Adrenal gland (tissue), 5 donors: ENCODE measurements at regions not wholly inside any gene's neighbourhood (a gene's known extent, or its start where the extent isn't known, plus 50 kb on each side); places are given as distances from the start of the nearest gene placed in this dataset.

Experiments used
- CTCF ChIP-seq, 6 experiments: fragments of 450-650 bp in 4 of 6; fragments of 200-600 bp in 2 of 6; sonication (generic) in 1 of 6; IDR thresholded peaks; 1 replicate in 5 of 6; 2 replicates in 1 of 6; pipeline versions ENCODE4 v1.5.1 to v1.8.0; 2016 to 2021; ENCODE audit warnings: antibody characterized with exemption in 6 of 6, mild to moderate bottlenecking in 2 of 6, moderate library complexity in 1 of 6
- POLR2A ChIP-seq, 2 donors: fragments of 450-650 bp; IDR thresholded peaks; one replicate each; pipeline ENCODE4 v1.6.1; 2017; ENCODE audit warnings: antibody characterized with exemption in 2 of 2, mild to moderate bottlenecking in 2 of 2, moderate library complexity in 1 of 2
- donor health status: DM: no; HTN: no; CAD: no.

GRCh38 chr11:37984991-37985390, 1387.0 kb upstream of the RAG2 start:
- TF ChIP-seq POLR2A (IDR thresholded peaks at IDR 0.05): no peak
- no peak for TF ChIP-seq CTCF (IDR thresholded peaks at IDR 0.05)
